Mucosa of gallbladder (tissue), 1 donor: ENCODE measurements at regions not wholly inside any gene's neighbourhood (a gene's known extent, or its start where the extent isn't known, plus 50 kb on each side); places are given as distances from the start of the nearest gene placed in this dataset.
"Not testable (repeated sequence)": the region's sequence is repeated elsewhere in the genome, so short reads cannot be mapped to it uniquely, and the experiment has no call there.

Experiments used
- DNase-seq: peaks from one replicate; pipeline ENCODE4 v3.0.0-alpha.2; 2020; ENCODE audit warnings: low spot score
- donor health status: DM: no; HTN: no; CAD: no.

DNA sequence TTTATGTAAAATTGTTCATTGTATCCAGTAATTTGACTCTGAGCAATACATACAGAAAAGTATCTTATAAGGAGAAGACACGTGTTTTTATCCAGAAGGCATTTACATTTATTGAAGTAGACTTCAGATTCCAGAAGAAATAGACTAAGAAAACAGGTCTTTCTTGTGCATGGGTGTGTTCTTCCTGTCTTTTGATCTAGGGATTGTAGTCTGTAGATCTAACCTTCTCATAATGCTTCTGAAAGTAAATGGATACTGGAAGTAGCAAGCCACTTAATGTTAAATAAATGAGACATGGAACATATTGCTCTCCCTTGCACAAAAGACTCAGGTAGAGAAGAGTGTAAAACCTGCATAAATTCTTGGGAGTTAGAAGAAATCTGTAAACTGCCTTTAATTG lies 853.2 kb upstream of the B3GALT2 start:
- DNase-seq: no peak

DNA sequence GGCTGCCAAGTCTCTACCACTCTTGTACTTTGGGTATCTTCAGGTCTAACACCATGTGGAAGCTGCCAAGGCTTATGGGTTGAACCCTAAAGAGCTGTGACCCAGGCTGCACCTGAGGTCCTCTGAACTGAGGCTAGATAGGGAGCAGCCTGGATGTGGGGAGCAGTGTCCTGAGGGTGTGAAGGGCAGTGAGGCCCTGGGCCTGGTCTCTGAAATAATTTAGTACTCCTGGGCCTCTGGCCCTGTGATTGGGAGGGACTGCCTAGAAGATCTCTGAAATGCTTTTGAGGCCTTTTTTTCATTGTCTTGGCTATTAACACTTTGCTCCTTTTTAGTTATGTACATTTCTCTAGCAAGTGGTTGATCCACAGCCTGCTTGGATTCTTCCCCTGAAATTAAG lies 847.2 kb upstream of the B3GALT2 start:
- no peak for DNase-seq

DNA sequence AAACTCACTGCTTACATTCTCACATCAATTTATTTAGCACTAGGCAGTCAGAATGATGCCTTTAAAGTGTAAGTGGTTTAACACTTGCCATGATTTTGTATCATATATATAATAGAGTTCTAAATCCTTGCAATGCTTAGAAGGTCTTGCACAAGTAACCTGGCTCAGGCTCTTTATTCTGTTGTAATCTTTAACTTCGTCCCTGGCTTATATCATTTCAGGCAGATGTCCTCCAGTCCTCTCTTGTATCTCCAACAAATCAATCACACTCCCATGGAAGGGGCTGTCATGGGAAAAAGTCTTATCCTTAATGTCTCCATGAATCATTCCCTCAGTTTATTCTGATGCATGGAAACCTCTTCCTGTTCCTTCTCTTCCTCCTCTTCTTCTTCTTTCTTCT lies 841.6 kb upstream of the B3GALT2 start:
- no peak for DNase-seq

DNA sequence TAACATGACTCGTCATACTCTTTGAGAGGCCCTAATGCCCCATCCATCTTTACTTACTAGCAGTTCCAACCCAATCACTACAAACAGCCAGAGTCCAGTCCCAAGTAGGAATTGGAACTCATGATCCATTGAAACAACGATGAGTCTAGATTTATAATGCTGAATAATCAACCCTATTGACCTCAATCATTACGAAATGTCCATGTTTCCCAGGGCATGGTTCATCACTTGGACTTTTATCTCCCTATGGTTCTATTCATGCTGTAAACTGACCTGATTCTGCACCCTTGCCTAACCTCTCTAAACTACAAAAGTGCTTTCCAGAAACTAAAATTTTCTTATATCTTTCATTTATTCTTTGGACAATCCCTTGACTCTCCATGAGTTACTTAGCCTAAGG lies 840.0 kb upstream of the B3GALT2 start:
- DNase-seq: no peak

DNA sequence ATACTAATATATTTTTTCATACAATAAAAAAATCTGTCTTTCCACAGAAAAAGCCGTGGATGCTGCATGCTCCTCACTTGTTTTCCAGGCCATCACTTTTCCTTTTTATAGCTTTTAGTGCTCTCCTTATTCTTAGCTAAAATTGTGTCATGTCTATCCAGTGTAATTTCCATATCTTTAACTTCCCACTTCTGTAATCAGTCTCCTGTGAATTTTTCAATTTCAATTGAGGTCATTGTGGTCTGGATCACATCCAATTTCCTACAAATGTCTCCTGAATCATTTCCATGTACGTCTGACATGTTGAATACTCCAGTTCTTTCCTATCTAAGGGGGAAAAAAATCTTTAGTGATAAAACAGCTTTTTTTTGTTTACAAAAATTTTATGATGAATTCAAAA lies 838.2 kb upstream of the B3GALT2 start:
- DNase-seq: no peak

DNA sequence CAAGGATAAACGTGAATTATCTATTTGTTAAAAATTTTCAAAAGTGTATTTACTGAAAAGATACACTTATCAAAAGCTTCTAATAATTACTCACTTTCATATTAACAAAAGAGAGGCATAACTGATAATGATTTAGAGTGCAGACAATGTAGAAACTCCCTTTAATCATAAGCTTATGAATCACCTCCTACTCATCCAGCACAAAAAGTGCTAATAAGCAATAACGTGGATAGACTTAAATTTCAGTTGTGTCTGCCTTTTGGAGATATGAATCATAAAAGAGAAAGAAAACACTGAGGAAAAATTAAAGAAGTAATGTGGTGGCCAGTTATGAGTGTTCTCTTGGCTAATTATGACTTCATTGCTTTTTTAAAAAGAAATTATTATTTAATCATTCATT lies 827.6 kb upstream of the B3GALT2 start:
- DNase-seq: no peak

DNA sequence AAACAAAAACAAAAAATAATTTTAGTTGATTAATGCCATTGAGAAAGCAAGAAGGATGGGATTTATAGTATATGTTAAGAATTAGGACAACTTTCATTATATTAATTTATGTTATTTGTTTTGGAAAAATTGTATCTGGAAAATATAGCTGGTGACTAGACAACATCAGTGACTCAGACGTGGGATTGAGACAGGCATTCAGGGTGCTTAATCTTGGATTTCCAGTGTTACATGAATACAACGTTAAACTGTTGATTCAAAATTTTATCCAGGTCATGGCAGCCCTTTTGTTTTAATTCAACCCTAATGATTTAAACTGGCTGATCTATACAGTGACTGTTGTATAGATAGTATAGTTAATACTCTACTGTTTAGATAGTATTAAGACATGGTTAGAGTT lies 827.1 kb upstream of the B3GALT2 start:
- DNase-seq: no peak

DNA sequence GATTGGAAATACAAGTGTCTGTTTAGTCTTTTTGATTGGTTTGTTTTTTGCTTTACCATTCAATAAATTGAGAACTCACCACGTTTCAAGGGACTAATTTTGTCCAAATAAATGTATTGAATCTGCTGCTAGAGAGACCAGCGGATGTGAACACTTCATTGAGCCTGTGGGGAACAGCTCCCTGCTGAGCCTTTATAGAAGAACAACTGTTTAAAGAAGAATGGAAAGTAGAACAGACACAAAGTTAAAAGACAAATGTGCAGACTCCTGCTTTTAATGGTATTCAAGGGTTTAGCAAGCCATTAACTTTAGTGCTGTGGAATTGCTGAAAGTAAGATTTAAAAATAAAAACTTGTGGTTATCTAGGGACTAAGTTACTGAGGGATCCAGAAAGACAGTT lies 817.7 kb upstream of the B3GALT2 start:
- no peak for DNase-seq

DNA sequence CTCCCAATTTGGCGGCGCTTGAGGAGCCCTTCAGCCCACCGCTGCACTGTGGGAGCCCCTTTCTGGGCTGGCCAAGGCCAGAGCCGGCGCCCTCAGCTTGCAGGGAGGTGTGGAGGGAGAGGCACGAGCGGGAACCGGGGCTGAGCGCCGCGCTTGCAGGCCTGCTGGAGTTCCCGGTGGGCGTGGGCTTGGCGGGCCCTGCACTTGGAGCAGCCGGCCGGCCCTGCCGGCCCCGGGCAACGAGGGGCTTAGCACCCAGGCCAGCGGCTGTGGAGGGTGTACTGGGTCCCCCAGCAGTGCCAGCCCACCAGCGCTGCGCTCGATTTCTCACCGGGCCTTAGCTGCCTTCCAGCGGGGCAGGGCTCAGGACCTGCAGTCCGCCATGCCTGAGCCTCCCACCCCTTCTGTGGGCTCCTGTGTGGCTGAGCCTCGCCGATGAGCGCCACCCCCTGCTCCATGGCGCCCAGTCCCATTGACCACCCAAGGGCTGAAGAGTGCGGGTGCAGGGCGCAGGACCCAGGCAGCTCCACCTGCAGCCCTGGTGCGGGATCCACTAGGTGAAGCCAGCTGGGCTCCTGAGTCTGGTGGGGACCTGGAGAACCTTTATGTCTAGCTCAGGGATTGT lies 815.4 kb upstream of the B3GALT2 start:
- DNase-seq: not testable (repeated sequence)

DNA sequence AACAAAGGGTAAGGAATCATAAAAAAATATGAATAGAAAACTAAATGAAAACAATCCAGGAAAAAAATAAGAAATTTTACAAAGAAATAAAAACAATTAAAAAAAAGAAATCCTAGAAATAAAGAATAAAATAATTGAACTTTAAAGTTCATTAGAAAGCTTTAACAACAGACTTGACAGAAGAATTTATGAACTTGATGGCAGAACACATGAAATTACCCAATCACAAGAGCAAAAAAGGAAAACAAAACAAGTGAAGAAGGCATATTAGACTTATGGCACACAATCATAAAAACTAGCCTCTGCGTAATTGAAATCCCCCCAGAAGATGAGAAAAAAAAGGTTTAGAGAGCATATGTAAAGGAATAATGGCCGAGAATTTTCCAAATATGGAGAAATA lies 802.5 kb upstream of the B3GALT2 start:
- no peak for DNase-seq

DNA sequence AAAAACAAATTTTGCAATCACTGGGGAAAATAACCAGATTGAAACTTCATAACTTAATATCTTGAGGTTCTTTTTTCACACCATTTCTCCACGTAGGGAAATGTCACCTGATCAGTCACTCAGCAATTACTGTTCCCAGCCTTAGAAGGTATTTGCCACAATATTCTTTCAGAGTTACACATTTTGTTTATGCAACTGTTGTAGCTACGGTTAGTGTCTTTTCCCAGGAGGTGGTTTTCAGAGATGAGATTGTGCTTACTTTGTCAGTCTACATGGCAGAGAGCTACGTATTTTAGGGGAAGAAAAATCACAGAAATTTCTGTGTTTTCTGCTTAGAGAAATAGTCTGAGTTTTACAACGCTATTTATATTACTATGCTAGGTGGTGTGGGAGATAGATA lies 792.8 kb upstream of the B3GALT2 start:
- no peak for DNase-seq

DNA sequence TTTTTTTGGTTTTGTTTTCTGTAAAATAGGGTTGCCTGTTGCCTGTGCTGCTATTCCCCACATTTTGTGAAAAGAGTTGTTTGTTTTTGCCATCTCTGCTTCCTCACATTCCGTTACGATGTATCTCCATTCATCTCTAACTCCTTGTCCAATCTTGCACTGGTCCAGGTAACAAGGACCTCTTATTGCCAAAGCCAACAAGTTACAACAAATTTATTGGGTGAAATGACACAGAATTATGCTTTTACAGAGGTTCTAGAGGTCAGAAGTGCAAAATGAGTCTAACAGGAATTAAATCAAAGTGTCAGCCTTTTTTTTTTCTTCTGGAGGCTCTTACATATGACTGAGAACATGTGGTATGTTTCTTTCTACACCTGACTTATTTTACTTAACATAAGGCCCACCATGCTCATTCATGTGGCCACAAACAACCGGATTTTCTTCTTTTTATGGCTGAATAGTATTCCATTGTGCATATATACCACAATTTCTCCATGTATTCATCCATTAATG lies 787.9 kb upstream of the B3GALT2 start:
- no peak for DNase-seq

DNA sequence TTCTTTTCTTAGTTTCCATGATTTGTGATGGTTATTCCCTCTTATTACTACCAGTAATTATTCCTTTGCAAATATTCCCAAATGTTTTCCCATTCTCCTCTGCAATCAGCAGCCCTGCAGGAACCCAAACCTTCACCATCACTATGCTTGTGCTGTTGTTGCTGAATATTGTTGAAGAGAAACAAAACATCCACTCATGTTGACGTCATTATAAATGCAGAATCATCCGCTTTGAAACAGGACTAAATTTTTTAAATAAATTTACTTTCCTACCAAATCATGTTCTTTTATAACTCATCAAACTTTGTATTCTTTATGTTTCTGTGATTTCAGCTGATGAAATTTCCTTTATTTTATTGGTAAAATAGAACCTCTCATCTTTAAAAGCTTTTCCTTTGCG lies 787.0 kb upstream of the B3GALT2 start:
- no peak for DNase-seq

DNA sequence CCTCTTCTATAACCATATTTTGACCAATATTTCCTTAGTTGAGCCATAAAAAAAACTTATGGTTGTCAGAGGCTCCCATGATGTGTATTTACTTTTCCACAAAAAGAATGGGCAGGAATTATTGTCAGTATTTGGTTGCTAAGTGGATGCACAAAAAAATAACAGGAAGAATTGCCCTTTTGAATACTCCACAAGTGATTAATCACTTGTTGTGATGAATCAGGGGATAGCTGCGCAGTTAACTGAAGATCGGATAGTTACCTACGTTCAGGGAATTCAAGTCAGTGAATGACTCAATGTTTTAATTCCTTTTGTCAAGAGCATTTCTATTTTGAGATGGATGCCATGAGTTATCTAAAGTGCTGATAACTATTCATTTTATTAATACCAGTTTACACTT lies 785.2 kb upstream of the B3GALT2 start:
- DNase-seq: no peak

DNA sequence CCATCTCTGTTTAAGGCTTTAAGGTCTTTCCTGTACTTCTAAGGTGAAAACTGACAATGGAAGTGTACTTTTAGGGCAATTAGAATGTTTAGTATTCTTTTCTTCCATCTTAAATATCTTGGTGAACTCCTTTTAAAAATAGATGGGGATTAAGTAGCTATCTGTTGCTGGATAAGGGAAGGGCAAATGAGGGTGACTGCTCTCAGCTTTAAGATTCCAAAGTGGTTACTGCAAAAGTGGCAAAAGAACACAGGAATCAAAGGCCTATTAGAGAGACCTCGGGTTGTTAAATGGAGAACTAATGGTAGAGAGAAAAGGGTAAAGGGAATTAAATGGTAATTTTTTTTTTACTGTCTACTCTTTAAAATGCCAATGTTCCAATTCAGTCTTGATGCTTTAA lies 774.1 kb upstream of the B3GALT2 start:
- no peak for DNase-seq

DNA sequence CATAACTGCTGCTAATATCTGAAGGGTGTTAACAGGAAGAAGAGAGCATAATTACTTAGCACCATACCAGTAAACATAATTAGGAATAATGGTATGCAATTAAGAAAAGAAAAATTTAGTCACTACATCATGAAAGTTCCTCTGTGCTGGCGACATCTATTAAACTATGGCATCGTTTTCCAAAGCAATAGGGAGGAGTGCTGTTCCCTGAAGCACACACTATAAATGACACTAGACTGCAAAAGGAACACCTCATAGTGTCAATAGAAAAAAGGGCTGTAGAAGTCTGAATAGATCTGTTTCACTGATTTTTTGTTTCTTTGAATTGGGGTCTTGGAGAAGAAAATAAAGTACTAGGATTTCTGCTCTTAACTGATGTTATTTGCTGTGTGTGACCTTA lies 773.6 kb upstream of the B3GALT2 start:
- no peak for DNase-seq

DNA sequence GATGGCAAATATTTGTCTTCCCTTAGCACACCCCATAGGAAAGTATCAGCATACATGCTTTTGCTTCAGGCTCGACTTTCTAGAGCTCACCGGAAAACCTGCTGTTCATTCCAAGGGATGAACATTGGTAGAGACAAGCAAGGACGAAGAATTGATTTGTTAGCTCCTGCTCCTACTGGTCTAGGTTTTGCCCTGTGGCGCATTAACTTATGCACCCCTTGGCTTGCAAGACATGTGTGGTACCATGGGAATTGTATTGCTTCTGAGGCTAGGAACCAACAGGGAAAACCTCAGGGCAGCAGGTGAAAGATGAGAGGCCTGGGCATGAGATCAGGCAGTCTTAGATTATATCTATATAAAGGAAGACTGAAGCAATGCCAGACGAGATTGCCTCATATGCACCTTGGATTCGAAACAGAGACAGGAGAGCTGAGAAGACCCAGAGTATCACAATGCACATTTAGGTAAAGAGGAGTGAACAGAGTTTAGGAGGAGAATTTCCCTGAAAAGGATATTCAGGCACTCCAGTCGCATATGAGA lies 771.2 kb upstream of the B3GALT2 start:
- no peak for DNase-seq

DNA sequence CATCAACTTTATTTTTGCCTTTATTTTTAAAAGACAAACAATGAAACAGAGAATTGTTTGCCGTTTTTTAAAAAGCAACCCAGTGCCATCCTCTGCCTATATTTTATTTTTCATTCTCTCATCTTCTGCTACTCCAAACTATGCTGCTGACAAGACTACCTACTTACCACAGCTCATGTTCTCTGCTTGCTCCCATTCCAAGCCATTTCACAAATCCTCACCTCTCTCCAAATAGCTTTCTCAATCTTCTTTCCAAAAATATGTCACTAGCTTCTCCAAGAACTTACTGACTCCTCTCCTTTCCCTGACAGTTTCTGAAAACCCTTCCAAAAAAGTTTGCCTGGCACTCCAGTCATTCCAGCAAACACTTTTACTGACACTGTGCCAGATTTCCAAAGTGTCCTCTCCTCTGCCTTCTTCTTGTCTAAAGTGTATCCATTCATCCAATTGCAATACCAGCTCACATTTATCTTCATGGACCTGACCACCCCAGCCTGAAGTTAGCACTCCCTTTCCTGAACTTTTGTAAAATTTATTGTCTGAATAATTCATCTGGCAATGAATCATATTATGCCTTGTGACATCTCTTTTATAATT lies 766.5 kb upstream of the B3GALT2 start:
- DNase-seq: no peak

DNA sequence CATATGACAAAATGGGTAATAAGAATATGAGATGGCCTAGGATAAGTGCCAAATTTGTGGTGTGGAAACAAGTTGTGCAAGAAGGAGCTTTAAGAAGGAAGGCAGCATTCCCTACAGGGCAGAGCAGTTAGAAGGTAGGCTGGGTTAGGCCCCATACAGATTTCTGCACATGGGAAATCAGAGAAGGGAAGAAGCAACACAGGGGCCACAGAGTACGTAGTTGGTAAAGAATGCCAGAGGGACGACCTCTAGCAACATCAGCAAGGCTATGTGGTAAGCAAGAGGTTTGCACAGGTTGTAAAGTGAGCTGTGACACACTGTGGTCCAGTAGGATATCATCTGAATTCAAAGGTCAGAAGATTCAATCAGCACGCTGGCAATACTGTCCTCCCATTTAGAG lies 765.6 kb upstream of the B3GALT2 start:
- no peak for DNase-seq

DNA sequence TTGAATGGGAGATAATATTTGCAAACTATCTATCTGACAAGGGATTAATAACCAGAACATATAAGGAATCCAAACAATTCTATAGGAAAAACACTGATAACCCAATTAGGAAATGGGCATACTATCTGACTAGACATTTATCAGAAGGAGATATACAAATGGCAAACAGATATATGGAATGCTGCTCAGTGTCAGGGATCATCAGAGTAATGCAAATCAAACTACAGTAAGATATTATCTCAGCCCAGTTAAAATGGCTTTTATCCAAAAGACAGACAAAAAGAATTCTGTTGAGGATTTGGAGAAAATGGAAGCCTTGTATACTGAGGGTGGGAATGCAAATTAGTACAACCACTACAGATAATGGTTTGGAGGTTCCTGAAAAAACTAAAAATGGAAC lies 758.0 kb upstream of the B3GALT2 start:
- no peak for DNase-seq

DNA sequence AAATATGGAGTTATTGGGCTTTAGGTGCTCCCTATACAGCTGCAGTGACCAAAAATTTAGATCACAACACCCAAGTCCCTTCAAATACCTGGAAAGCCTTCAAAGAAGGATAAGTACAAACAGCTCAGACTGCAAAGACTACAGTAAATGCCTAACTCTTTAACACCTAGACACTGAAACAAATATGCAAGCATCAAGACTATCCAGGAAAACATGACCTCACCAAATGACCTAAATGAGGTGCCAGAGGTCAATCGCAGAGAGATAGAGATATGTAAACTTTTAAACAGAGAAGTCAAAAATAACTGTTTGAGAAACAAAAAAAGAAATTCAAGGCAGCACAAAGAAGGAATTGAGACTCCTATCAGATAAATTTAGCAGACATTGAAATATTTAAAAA lies 753.8 kb upstream of the B3GALT2 start:
- no peak for DNase-seq

DNA sequence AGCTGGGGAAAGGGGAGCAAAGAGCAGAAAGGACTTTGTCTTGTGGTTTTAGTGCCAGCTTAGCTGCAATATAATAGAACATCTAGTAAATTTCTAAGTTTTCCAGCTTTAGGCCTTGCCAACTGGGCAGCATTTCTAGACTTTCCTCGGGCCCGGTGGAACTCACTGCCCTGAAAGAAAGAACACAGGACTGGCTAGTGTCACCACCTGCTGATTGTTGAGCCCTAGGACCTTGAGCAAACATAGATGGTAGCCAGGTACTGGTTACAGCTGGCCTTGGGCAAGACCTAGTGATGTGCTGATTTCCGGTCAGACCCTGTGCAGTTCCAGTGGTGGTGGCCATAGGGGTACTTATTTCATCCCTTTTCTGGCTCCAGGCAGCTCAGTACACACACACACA lies 753.2 kb upstream of the B3GALT2 start:
- no peak for DNase-seq

DNA sequence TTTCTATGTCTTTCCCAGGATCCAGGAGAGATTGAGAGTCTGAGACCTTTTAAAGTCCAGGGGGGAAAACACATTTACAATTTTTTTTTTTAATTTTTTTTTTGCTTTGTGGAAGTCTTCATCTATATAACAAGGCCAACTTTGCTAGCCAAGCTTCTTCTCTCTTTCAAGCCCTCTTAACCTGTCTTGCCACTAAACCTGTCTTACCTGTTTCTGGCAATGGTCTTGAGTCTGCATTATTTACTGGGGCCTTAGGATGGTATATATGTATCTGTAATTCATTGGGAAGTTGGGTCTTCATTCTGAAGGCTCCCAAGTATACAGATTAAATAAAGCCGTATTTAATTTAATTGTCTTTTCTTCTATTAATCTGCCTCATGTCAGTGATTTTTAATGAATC lies 750.9 kb upstream of the B3GALT2 start:
- no peak for DNase-seq

DNA sequence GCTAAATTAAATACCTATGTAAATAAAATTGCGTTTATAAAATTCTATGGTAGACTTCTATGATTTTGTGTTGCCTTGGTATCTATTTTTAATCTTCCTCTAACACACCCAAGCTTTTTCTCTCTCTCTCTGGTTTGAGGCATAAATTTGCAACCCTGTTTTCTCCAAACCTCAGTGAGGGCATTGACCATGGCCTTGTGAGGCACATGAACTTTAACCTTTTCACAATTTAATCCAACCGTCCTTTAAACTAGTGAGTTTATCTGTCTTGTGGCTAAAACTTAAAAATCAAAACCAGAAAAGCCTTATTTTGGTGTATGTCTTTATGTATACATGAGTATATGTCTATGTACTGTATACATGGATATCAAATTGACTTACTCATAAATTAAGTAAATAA lies 746.6 kb upstream of the B3GALT2 start:
- no peak for DNase-seq
